ENCODE measurements at regions not wholly inside any gene's neighbourhood (a gene's known extent, or its start where the extent isn't known, plus 50 kb on each side); places are given as distances from the start of the nearest gene placed in this dataset.

GRCh38 chr5:8418049-8418426, 549.1 kb downstream of the MTRR start:
- no peak for TF ChIP-seq TAF1 (IDR thresholded peaks at IDR 0.05; ENCODE audit: borderline replicate concordance, insufficient read depth, low read length)
- TF ChIP-seq REST (IDR thresholded peaks at IDR 0.05; ENCODE audit: insufficient read depth in 1 of 2, low read depth in 2 of 2, low read length in 2 of 2) = no peak
- TF ChIP-seq SIN3A (IDR thresholded peaks at IDR 0.05; ENCODE audit: borderline replicate concordance, insufficient read depth, low read length) = no peak
- no peak for TF ChIP-seq POLR2AphosphoS5 (IDR thresholded peaks at IDR 0.05; ENCODE audit: low read depth, low read length)

Data from PFSK-1 (cell line).